Hepatocyte (in vitro differentiated cells): ENCODE measurements at regions not wholly inside any gene's neighbourhood (a gene's known extent, or its start where the extent isn't known, plus 50 kb on each side); places are given as distances from the start of the nearest gene placed in this dataset.

Experiments used
- EZH2 ChIP-seq: fragments of 200-600 bp; sonication (generic); IDR thresholded peaks from 2 replicates; pipeline ENCODE4 v1.6.1; 2016; ENCODE audit warnings: antibody characterized with exemption, mild to moderate bottlenecking, borderline replicate concordance
- TF ChIP-seq, protein P1 (sequence below): fragments of 200-600 bp; sonication (generic); IDR thresholded peaks from 2 replicates; pipeline ENCODE4 v1.5.1; 2016; ENCODE audit warnings: antibody characterized with exemption, mild to moderate bottlenecking; ENCODE audit not compliant: poor library complexity

DNA sequence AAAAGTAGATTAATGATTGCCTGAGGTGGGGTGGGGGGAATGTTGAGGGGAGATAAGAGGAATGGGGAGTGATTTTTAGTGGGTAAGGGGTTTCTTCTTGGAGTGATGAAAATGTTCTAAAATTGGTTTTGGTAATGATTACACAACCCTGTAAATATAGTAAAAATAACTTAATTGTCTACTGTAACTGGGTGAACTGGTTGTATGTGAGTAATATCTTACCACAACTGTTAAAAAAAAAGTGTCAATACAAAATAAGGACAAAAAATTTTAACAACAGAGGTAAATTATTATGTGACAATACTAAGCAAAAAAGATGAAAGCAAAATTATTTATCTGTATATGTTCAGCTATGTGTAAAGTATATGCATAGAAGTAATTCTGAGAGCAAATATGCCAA, 86.3 kb upstream of the RASSF8 start:
- TF ChIP-seq, protein P1, sequence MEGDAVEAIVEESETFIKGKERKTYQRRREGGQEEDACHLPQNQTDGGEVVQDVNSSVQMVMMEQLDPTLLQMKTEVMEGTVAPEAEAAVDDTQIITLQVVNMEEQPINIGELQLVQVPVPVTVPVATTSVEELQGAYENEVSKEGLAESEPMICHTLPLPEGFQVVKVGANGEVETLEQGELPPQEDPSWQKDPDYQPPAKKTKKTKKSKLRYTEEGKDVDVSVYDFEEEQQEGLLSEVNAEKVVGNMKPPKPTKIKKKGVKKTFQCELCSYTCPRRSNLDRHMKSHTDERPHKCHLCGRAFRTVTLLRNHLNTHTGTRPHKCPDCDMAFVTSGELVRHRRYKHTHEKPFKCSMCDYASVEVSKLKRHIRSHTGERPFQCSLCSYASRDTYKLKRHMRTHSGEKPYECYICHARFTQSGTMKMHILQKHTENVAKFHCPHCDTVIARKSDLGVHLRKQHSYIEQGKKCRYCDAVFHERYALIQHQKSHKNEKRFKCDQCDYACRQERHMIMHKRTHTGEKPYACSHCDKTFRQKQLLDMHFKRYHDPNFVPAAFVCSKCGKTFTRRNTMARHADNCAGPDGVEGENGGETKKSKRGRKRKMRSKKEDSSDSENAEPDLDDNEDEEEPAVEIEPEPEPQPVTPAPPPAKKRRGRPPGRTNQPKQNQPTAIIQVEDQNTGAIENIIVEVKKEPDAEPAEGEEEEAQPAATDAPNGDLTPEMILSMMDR = no peak
- no peak for TF ChIP-seq EZH2
